Progenitor cell of endocrine pancreas (in vitro differentiated cells): ENCODE measurements at regions not wholly inside any gene's neighbourhood (a gene's known extent, or its start where the extent isn't known, plus 50 kb on each side); places are given as distances from the start of the nearest gene placed in this dataset.

ENCODE experiments used
- DNase-seq: peaks from one replicate; pipeline ENCODE4 v3.0.0; 2021; ENCODE audit warnings: low spot score; ENCODE audit not compliant: unreplicated experiment
- H3K27ac Mint-ChIP-seq: 2 replicates; pipeline ENCODE4 v1.8.0; 2021; ENCODE audit warnings: mild to moderate bottlenecking, moderate library complexity, mixed read lengths
- H3K27me3 Mint-ChIP-seq: 2 replicates; pipeline ENCODE4 v1.8.0; 2021; ENCODE audit warnings: mixed read lengths
- H3K36me3 Mint-ChIP-seq: 2 replicates; pipeline ENCODE4 v1.8.0; 2022; ENCODE audit warnings: mixed read lengths; ENCODE audit not compliant: insufficient read depth
- H3K4me1 Mint-ChIP-seq: 2 replicates; pipeline ENCODE4 v1.8.0; 2021; ENCODE audit warnings: low read depth, mixed read lengths
- H3K4me3 Mint-ChIP-seq: 2 replicates; pipeline ENCODE4 v1.8.0; 2021; ENCODE audit warnings: low read depth, mild to moderate bottlenecking, moderate library complexity, mixed read lengths
- H3K9me3 Mint-ChIP-seq: 2 replicates; pipeline ENCODE4 v1.8.0; 2021; ENCODE audit warnings: low read depth, mixed read lengths
- TF ChIP-seq, protein P1 (sequence below): fragments of 200-600 bp; sonication (generic); IDR thresholded peaks from one replicate; pipeline ENCODE4 v1.5.0; 2021; ENCODE audit warnings: antibody characterized with exemption, mild to moderate bottlenecking; ENCODE audit not compliant: unreplicated experiment

DNA sequence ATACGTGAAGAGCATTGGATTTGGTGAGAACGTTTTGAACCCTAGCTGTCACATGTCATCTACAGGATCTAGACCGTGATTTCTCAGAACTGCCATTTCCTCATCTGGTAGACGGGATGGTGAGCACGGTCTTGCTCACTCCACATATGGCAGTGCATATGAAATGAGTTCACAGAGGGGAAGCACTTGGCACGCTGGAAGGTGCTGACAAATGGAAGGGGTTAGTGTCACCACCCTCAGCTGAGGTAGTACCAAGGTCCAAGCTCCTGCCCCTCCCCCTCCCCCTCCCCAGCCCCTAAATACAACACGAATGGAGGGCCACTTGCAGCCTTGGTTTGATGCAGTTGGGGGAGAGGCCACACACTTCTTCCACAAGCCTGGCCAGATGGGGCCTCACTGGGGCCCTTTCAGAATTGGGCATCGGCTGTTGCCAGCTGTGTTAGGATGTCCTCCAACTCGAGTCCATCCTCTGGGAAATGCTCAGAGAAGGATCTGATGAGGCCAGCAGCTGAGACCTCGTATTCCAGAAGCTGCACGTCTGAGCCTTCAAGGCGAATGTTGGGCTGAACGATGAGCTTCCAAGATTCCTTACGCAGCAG lies 322.4 kb downstream of the ANXA1 start:
- TF ChIP-seq, protein P1, sequence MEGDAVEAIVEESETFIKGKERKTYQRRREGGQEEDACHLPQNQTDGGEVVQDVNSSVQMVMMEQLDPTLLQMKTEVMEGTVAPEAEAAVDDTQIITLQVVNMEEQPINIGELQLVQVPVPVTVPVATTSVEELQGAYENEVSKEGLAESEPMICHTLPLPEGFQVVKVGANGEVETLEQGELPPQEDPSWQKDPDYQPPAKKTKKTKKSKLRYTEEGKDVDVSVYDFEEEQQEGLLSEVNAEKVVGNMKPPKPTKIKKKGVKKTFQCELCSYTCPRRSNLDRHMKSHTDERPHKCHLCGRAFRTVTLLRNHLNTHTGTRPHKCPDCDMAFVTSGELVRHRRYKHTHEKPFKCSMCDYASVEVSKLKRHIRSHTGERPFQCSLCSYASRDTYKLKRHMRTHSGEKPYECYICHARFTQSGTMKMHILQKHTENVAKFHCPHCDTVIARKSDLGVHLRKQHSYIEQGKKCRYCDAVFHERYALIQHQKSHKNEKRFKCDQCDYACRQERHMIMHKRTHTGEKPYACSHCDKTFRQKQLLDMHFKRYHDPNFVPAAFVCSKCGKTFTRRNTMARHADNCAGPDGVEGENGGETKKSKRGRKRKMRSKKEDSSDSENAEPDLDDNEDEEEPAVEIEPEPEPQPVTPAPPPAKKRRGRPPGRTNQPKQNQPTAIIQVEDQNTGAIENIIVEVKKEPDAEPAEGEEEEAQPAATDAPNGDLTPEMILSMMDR: no peak
- no peaks in the 10 kb centered on the region for H3K36me3 Mint-ChIP-seq
- H3K9me3 Mint-ChIP-seq: no peaks in the 10 kb centered on the region
- no peaks in the 10 kb centered on the region for H3K27me3 Mint-ChIP-seq
- no peaks in the 10 kb centered on the region for H3K4me1 Mint-ChIP-seq
- H3K4me3 Mint-ChIP-seq: no peak overlapping the region
- H3K27ac Mint-ChIP-seq: no peak overlapping the region
- no peak for DNase-seq

DNA sequence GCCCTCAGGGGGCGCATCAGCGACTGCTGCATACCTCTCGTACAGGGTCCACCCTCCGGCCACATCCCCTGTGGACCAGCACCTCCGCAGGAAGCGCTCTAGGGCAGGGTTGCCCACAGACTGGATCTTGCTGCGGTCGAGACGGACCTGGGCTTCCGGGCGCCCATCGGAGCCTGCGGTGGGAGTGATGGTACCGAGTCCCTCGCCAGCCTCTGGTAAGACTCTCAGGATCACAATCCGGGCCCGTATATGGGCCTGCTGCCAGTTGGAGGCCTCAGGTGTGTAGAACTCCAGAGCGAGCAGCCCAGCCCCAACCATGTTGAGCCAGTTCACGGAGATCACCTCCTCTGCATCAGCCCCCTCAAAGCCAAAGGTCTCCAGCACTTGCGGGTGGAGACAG lies 323.0 kb downstream of the ANXA1 start:
- H3K4me3 Mint-ChIP-seq: no peak overlapping the region
- no peaks in the 10 kb centered on the region for H3K9me3 Mint-ChIP-seq
- H3K4me1 Mint-ChIP-seq: no peaks in the 10 kb centered on the region
- no peak for DNase-seq
- H3K36me3 Mint-ChIP-seq: no peaks in the 10 kb centered on the region
- H3K27ac Mint-ChIP-seq: no peak overlapping the region
- TF ChIP-seq, protein P1: no peak
- H3K27me3 Mint-ChIP-seq: no peaks in the 10 kb centered on the region

DNA sequence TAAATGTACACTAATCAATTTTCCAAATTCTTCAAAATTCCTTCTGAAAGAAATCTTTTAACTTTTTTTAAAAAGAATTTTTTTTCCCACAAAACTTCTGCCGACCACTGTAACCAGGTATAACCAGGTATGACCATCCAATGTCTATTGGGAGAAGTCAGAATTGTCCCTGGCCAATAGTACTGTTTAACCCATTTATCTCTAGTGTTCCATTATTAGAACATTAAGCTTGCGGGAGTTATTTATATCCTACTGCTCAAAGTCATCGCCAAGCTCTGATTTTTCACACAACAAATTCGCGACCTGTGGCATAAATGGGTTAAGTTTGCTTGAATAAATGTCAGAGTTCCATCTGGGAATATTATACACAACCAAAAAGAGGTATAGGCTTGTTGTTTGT lies 343.2 kb downstream of the ANXA1 start:
- TF ChIP-seq, protein P1: no peak

DNA sequence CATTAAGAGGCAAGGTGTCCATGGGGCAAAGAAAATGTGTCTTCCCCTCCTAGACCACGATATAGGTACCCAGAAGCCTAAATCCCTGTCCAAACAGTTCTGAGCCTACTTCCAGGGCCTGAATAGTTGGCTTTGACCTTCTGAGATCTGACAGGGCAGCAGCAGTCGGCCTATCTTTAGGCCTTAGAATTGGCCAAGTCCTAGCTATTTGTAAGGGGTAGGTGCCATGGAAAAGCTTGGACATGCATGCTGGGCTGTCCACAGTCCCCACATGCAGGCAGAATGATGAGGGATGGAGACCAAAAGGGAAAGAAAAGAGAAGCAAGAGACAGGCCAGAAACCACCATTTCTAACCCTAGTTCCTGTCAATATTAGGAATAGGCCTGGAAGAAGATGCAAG lies 346.1 kb downstream of the ANXA1 start:
- no peaks in the 10 kb centered on the region for H3K36me3 Mint-ChIP-seq

More for the DNA sequence above, 343.2 kb downstream of the ANXA1 start:
- Mint-ChIP-seq H3K27ac (no peak overlapping the region), H3K9me3 (no peaks in the 10 kb centered on the region), H3K27me3 (no peaks in the 10 kb centered on the region), H3K4me1 (no peaks in the 10 kb centered on the region), H3K4me3 (no peak overlapping the region), H3K36me3 (no peaks in the 10 kb centered on the region)
- DNase-seq: no peak

DNA sequence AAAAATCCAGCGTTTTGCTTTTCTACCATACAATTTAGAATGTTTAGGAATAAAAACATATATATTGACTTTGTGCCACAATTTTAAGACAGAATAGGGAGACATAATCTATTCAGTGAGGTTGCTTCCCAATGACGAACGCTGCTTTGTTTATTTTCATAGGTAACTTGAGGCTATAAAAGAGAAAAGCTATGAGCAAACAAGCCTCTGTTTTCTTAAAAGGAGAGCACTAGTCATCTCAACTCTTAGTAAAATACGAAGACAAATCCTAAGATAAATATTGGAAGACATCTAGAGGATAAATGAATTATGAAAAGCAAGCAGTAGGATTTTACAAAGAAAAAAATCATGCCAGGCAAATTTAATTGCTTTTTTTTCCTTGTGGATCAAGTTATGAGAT lies 363.6 kb downstream of the ANXA1 start:
- no peaks in the 10 kb centered on the region for H3K27me3 Mint-ChIP-seq
- TF ChIP-seq, protein P1: no peak
- no peak overlapping the region for H3K27ac Mint-ChIP-seq
- no peaks in the 10 kb centered on the region for H3K36me3 Mint-ChIP-seq
- no peak overlapping the region for H3K4me3 Mint-ChIP-seq
- DNase-seq: no peak
- H3K9me3 Mint-ChIP-seq: no peaks in the 10 kb centered on the region
- H3K4me1 Mint-ChIP-seq: peaks cover 4% of the 10 kb centered on the region

More for the DNA sequence above, 346.1 kb downstream of the ANXA1 start:
- Mint-ChIP-seq H3K9me3 (no peaks in the 10 kb centered on the region), H3K4me3 (no peak overlapping the region), H3K27me3 (no peaks in the 10 kb centered on the region), H3K27ac (no peak overlapping the region), H3K4me1 (no peaks in the 10 kb centered on the region)
- no peak for DNase-seq
- TF ChIP-seq, protein P1: no peak
